Anterior cingulate cortex (tissue), 58 donors: ENCODE measurements at regions not wholly inside any gene's neighbourhood (a gene's known extent, or its start where the extent isn't known, plus 50 kb on each side); places are given as distances from the start of the nearest gene placed in this dataset.

Experiments
- DNase-seq, 58 donors: peaks; one replicate each; lab custom pipeline; 2025; lab: John Stamatoyannopoulos, UW

- no peak for DNase-seq
These were observed 80.1 kb downstream of the PJA1 start for GRCh38 chrX:69085151-69085550.

- no peak for DNase-seq
These were observed 81.5 kb downstream of the PJA1 start for GRCh38 chrX:69083801-69084200.

GRCh38 chrX:69083361-69083760 lies 81.9 kb downstream of the PJA1 start:
- DNase-seq, result no peak

- DNase-seq, result no peak
These were observed 82.5 kb downstream of the PJA1 start for GRCh38 chrX:69082753-69083150.

GRCh38 chrX:69082055-69082752 lies 83.0 kb downstream of the PJA1 start:
- no peak for DNase-seq

- DNase-seq, result no peak
These were observed 84.3 kb downstream of the PJA1 start for GRCh38 chrX:69080855-69081465.

- DNase-seq, result no peak
These were observed 86.0 kb downstream of the PJA1 start for GRCh38 chrX:69079268-69079667.

- no peak for DNase-seq
These were observed 87.3 kb downstream of the PJA1 start for GRCh38 chrX:69077895-69078455.

GRCh38 chrX:69076088-69076487 lies 89.2 kb downstream of the PJA1 start:
- no peak for DNase-seq

- no peak for DNase-seq
These were observed 90.5 kb downstream of the PJA1 start for GRCh38 chrX:69074726-69075125.

GRCh38 chrX:69073721-69074120 lies 91.5 kb downstream of the PJA1 start:
- DNase-seq, result no peak

- no peak for DNase-seq
These were observed 92.0 kb downstream of the PJA1 start for GRCh38 chrX:69073241-69073640.

GRCh38 chrX:69072486-69073006 lies 92.7 kb downstream of the PJA1 start:
- no peak for DNase-seq

GRCh38 chrX:69070949-69071650 lies 94.2 kb downstream of the PJA1 start:
- DNase-seq, result peak in 11 of 58 donors; percentile 0 to 38 (median 5)

GRCh38 chrX:69069876-69070275 lies 95.4 kb downstream of the PJA1 start:
- no peak for DNase-seq

- DNase-seq, result no peak
These were observed 96.2 kb downstream of the PJA1 start for GRCh38 chrX:69069086-69069445.

GRCh38 chrX:69068301-69069085 lies 96.8 kb downstream of the PJA1 start:
- no peak for DNase-seq

GRCh38 chrX:69067841-69068240 lies 97.4 kb downstream of the PJA1 start:
- no peak for DNase-seq

GRCh38 chrX:69066966-69067525 lies 98.2 kb downstream of the PJA1 start:
- DNase-seq, result no peak
